GM23338 (cell line): ENCODE measurements at regions not wholly inside any gene's neighbourhood (a gene's known extent, or its start where the extent isn't known, plus 50 kb on each side); places are given as distances from the start of the nearest gene placed in this dataset.

ENCODE experiments used
- ATAC-seq: fragments of 200-7000 bp; cut with Tn5 transposase; 3 replicates; pipeline ENCODE4 v1.9.1; 2020
- DNase-seq: peaks from one replicate; pipeline ENCODE4 v3.0.0-alpha.2; 2015; ENCODE audit warnings: low spot score
- H2AFZ ChIP-seq: fragments of 200-600 bp; sonication (generic); 2 replicates; pipeline ENCODE4 v1.8.0; 2016; ENCODE audit warnings: antibody characterized with exemption, mild to moderate bottlenecking, moderate library complexity
- H3F3A ChIP-seq: fragments of 200-600 bp; sonication (generic); replicated peaks from 2 replicates; pipeline ENCODE4 v1.8.0; 2017; ENCODE audit warnings: antibody characterized with exemption, mixed run types, low read depth
- H3K27ac ChIP-seq: fragments of 200-600 bp; sonication (generic); 2 replicates; pipeline ENCODE4 v1.6.1; 2016; ENCODE audit warnings: low read depth
- H3K27me3 ChIP-seq: fragments of 200-600 bp; sonication (generic); 2 replicates; pipeline ENCODE4 v1.8.0; 2016; ENCODE audit warnings: mild to moderate bottlenecking, mixed run types, moderate library complexity; ENCODE audit not compliant: insufficient read depth
- H3K36me3 ChIP-seq: fragments of 200-600 bp; sonication (generic); 2 replicates; pipeline ENCODE4 v1.8.0; 2016; ENCODE audit warnings: mild to moderate bottlenecking; ENCODE audit not compliant: insufficient read depth
- H3K4me1 ChIP-seq: fragments of 200-600 bp; sonication (generic); 2 replicates; pipeline ENCODE4 v1.8.0; 2016; ENCODE audit warnings: mild to moderate bottlenecking, moderate library complexity; ENCODE audit not compliant: insufficient read depth
- H3K4me2 ChIP-seq: fragments of 200-600 bp; sonication (generic); 2 replicates; pipeline ENCODE4 v1.7.1; 2017; ENCODE audit warnings: mixed run types
- H3K4me3 ChIP-seq: fragments of 200-600 bp; sonication (generic); 2 replicates; pipeline ENCODE4 v1.6.1; 2016; ENCODE audit warnings: mixed run types
- H3K79me2 ChIP-seq: fragments of 200-600 bp; sonication (generic); replicated peaks from 2 replicates; pipeline ENCODE4 v1.8.0; 2017; ENCODE audit warnings: mild to moderate bottlenecking; ENCODE audit not compliant: insufficient read depth
- H3K9me2 ChIP-seq: fragments of 200-600 bp; sonication (generic); 2 replicates; pipeline ENCODE4 v1.8.0; 2017; ENCODE audit not compliant: insufficient read depth
- H4K20me1 ChIP-seq: fragments of 200-600 bp; sonication (generic); replicated peaks from 2 replicates; pipeline ENCODE4 v1.8.0; 2017; ENCODE audit warnings: mild to moderate bottlenecking; ENCODE audit not compliant: insufficient read depth
- H3K27ac Mint-ChIP-seq: 2 replicates; pipeline ENCODE4 v1.8.0; 2020; ENCODE audit warnings: inconsistent platforms, mild to moderate bottlenecking, moderate library complexity, mixed read lengths
- H3K27me3 Mint-ChIP-seq: 3 replicates; pipeline ENCODE4 v1.8.0; 2022; ENCODE audit warnings: low read depth, mild to moderate bottlenecking, moderate library complexity, mixed read lengths, inconsistent platforms; ENCODE audit not compliant: insufficient read depth, poor library complexity
- H3K36me3 Mint-ChIP-seq: 3 replicates; pipeline ENCODE4 v1.8.0; 2021; ENCODE audit warnings: low read depth, mild to moderate bottlenecking, inconsistent platforms, moderate library complexity, mixed read lengths
- H3K4me1 Mint-ChIP-seq: 3 replicates; pipeline ENCODE4 v1.8.0; 2020; ENCODE audit warnings: mild to moderate bottlenecking, inconsistent platforms, mixed read lengths
- H3K4me3 Mint-ChIP-seq: 3 replicates; pipeline ENCODE4 v1.8.0; 2021; ENCODE audit warnings: moderate library complexity, mild to moderate bottlenecking, inconsistent platforms, mixed read lengths
- H3K9me3 Mint-ChIP-seq: 3 replicates; pipeline ENCODE4 v1.8.0; 2020; ENCODE audit warnings: moderate library complexity, mild to moderate bottlenecking, inconsistent platforms, mixed read lengths
- CREB1 ChIP-seq: fragments of 250-450 bp; sonication (Bioruptor Pico); IDR thresholded peaks from 2 replicates; pipeline ENCODE4 v1.5.0; 2020; ENCODE audit warnings: low read depth, mild to moderate bottlenecking, moderate library complexity
- CTCF ChIP-seq, 2 experiments: fragments of 200-600 bp in 1 of 2; sonication (generic) in 1 of 2; conservative IDR thresholded peaks; 2 replicates each; pipeline versions ENCODE4 v1.5.1 to v1.6.1; 2016 to 2017; ENCODE audit warnings: antibody characterized with exemption in 2 of 2, low read depth in 2 of 2, mild to moderate bottlenecking in 2 of 2, moderate library complexity in 1 of 2
- EZH2 ChIP-seq: fragments of 200-600 bp; sonication (generic); IDR thresholded peaks from one replicate; pipeline ENCODE4 v1.8.0; 2017; ENCODE audit warnings: antibody characterized with exemption, mild to moderate bottlenecking, low read depth; ENCODE audit not compliant: unreplicated experiment
- EZH2phosphoT487 ChIP-seq: fragments of 200-600 bp; sonication (generic); IDR thresholded peaks from one replicate; pipeline ENCODE4 v1.8.1; 2018; ENCODE audit warnings: antibody characterized with exemption; ENCODE audit not compliant: unreplicated experiment
- JUNB ChIP-seq: IDR thresholded peaks from one replicate; pipeline ENCODE4 v1.6.1; 2016; ENCODE audit warnings: antibody characterized with exemption; ENCODE audit not compliant: unreplicated experiment
- NANOG ChIP-seq: IDR thresholded peaks from 2 replicates; pipeline ENCODE4 v1.6.1; 2016; ENCODE audit warnings: antibody characterized with exemption, borderline replicate concordance
- POLR2AphosphoS5 ChIP-seq: IDR thresholded peaks from 2 replicates; pipeline ENCODE4 v1.6.1; 2016; ENCODE audit warnings: antibody characterized with exemption, low read depth
- STAT1 ChIP-seq: IDR thresholded peaks from one replicate; pipeline ENCODE4 v1.6.1; 2016; ENCODE audit warnings: antibody characterized with exemption; ENCODE audit not compliant: unreplicated experiment
- ZNF114 ChIP-seq: fragments of 250-450 bp; sonication (Bioruptor Pico); IDR thresholded peaks from 2 replicates; pipeline ENCODE4 v1.5.0; 2020; ENCODE audit warnings: mild to moderate bottlenecking, moderate library complexity
- ZNF331 ChIP-seq: fragments of 250-450 bp; sonication (Bioruptor Pico); IDR thresholded peaks from 2 replicates; pipeline ENCODE4 v1.5.0; 2020; ENCODE audit warnings: low read depth, mild to moderate bottlenecking, moderate library complexity
- ZNF462 ChIP-seq: fragments of 250-450 bp; sonication (Bioruptor Pico); IDR thresholded peaks from 2 replicates; pipeline ENCODE4 v1.5.0; 2020; ENCODE audit warnings: mild to moderate bottlenecking, moderate library complexity
- TF ChIP-seq, protein P1 (sequence below): IDR thresholded peaks from one replicate; pipeline ENCODE4 v1.6.1; 2018; ENCODE audit warnings: antibody characterized with exemption; ENCODE audit not compliant: unreplicated experiment
- TF ChIP-seq, protein P2 (sequence below): IDR thresholded peaks from 2 replicates; pipeline ENCODE4 v1.6.1; 2016; ENCODE audit warnings: antibody characterized with exemption

GRCh38 chr2:116088236-116088635 lies 1645.8 kb downstream of the DPP10 start:
- TF ChIP-seq POLR2AphosphoS5 (no peak), NANOG (no peak), ZNF331 (CRISPR knock-in tag) (no peak), EZH2 (no peak), JUNB (no peak), CREB1 (CRISPR knock-in tag) (no peak), ZNF462 (CRISPR knock-in tag) (no peak), STAT1 (no peak), CTCF (conservative IDR thresholded peaks at IDR 0.05; ENCODE audit: low read depth in 2 of 2) (no peak), EZH2phosphoT487 (no peak), ZNF114 (CRISPR knock-in tag) (no peak)
- TF ChIP-seq, protein P1, sequence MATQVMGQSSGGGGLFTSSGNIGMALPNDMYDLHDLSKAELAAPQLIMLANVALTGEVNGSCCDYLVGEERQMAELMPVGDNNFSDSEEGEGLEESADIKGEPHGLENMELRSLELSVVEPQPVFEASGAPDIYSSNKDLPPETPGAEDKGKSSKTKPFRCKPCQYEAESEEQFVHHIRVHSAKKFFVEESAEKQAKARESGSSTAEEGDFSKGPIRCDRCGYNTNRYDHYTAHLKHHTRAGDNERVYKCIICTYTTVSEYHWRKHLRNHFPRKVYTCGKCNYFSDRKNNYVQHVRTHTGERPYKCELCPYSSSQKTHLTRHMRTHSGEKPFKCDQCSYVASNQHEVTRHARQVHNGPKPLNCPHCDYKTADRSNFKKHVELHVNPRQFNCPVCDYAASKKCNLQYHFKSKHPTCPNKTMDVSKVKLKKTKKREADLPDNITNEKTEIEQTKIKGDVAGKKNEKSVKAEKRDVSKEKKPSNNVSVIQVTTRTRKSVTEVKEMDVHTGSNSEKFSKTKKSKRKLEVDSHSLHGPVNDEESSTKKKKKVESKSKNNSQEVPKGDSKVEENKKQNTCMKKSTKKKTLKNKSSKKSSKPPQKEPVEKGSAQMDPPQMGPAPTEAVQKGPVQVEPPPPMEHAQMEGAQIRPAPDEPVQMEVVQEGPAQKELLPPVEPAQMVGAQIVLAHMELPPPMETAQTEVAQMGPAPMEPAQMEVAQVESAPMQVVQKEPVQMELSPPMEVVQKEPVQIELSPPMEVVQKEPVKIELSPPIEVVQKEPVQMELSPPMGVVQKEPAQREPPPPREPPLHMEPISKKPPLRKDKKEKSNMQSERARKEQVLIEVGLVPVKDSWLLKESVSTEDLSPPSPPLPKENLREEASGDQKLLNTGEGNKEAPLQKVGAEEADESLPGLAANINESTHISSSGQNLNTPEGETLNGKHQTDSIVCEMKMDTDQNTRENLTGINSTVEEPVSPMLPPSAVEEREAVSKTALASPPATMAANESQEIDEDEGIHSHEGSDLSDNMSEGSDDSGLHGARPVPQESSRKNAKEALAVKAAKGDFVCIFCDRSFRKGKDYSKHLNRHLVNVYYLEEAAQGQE, result no peak
- TF ChIP-seq, protein P2, sequence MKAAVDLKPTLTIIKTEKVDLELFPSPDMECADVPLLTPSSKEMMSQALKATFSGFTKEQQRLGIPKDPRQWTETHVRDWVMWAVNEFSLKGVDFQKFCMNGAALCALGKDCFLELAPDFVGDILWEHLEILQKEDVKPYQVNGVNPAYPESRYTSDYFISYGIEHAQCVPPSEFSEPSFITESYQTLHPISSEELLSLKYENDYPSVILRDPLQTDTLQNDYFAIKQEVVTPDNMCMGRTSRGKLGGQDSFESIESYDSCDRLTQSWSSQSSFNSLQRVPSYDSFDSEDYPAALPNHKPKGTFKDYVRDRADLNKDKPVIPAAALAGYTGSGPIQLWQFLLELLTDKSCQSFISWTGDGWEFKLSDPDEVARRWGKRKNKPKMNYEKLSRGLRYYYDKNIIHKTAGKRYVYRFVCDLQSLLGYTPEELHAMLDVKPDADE, result no peak

More at GRCh38 chr2:116088236-116088635, 1645.8 kb downstream of the DPP10 start:
- no peak overlapping the region for H3K4me3 ChIP-seq
- no peaks in the 10 kb centered on the region for H4K20me1 ChIP-seq
- no peaks in the 10 kb centered on the region; the same call in 1 of the 2 replicates for H3K9me2 ChIP-seq
- no peak overlapping the region for H2AFZ ChIP-seq
- no peaks in the 10 kb centered on the region; the same call in 2 of the 3 replicates for H3K36me3 Mint-ChIP-seq
- no peak overlapping the region for H3K27ac ChIP-seq
- H3K9me3 Mint-ChIP-seq, result peaks cover 9% of the 10 kb centered on the region; the same call in 2 of the 3 replicates
- DNase-seq (no peak), ATAC-seq (no peak)
- no peaks in the 10 kb centered on the region for H3K4me1 ChIP-seq
- no peak overlapping the region for H3K27ac Mint-ChIP-seq
- no peaks in the 10 kb centered on the region for H3K27me3 ChIP-seq
- H3K4me3 Mint-ChIP-seq, result no peak overlapping the region
- no peaks in the 10 kb centered on the region for H3K27me3 Mint-ChIP-seq
- H3F3A ChIP-seq, result no peaks in the 10 kb centered on the region
- H3K4me2 ChIP-seq, result no peak overlapping the region
- no peaks in the 10 kb centered on the region for H3K79me2 ChIP-seq
- H3K36me3 ChIP-seq, result no peaks in the 10 kb centered on the region
- H3K4me1 Mint-ChIP-seq, result peaks cover 8% of the 10 kb centered on the region; the same call in 2 of the 3 replicates
